ENCODE measurements at regions not wholly inside any gene's neighbourhood (a gene's known extent, or its start where the extent isn't known, plus 50 kb on each side); places are given as distances from the start of the nearest gene placed in this dataset.

- intact Hi-C loops (cut with DNase I): no loop called here
Observed at GRCh38 chr2:224278531-224278930, 123.4 kb downstream of the FAM124B start.

GRCh38 chr2:224276251-224276650 is 125.7 kb downstream of the FAM124B start:
- intact Hi-C loops (cut with DNase I): no loop called here
- no peaks in the 10 kb centered on the region for H3K27me3 ChIP-seq
- H3K27ac ChIP-seq: no peak overlapping the region
- H3K9me3 ChIP-seq: no peaks in the 10 kb centered on the region
- DNase-seq (no peak), ATAC-seq (no peak)
- TF ChIP-seq CTCF (IDR thresholded peaks at IDR 0.05): no peak
- no peaks in the 10 kb centered on the region for H3K4me1 ChIP-seq
- H3K36me3 ChIP-seq: no peaks in the 10 kb centered on the region
- H3K4me3 ChIP-seq: no peak overlapping the region

More at GRCh38 chr2:224278531-224278930, 123.4 kb downstream of the FAM124B start:
- H3K4me1 ChIP-seq: no peaks in the 10 kb centered on the region
- H3K27ac ChIP-seq: no peak overlapping the region
- no peak overlapping the region for H3K4me3 ChIP-seq
- H3K27me3 ChIP-seq: no peaks in the 10 kb centered on the region
- ATAC-seq: no peak
- no peaks in the 10 kb centered on the region for H3K9me3 ChIP-seq
- no peak for DNase-seq
- no peak for TF ChIP-seq CTCF (IDR thresholded peaks at IDR 0.05)
- no peaks in the 10 kb centered on the region for H3K36me3 ChIP-seq

GRCh38 chr2:224272237-224272910 is 129.5 kb downstream of the FAM124B start:
- Histone ChIP-seq H3K4me1 (no peaks in the 10 kb centered on the region), H3K9me3 (no peaks in the 10 kb centered on the region), H3K36me3 (no peaks in the 10 kb centered on the region), H3K4me3 (no peak overlapping the region), H3K27ac (no peak overlapping the region), H3K27me3 (no peaks in the 10 kb centered on the region)
- no peak for TF ChIP-seq CTCF (IDR thresholded peaks at IDR 0.05)
- no peak for DNase-seq
- ATAC-seq: no peak
- intact Hi-C loops (cut with DNase I): no loop called here

GRCh38 chr2:224271617-224272236 is 130.2 kb downstream of the FAM124B start:
- no peak for TF ChIP-seq CTCF (IDR thresholded peaks at IDR 0.05)
- no peaks in the 10 kb centered on the region for H3K36me3 ChIP-seq
- H3K27ac ChIP-seq: no peak overlapping the region
- no peaks in the 10 kb centered on the region for H3K9me3 ChIP-seq
- intact Hi-C loops (cut with DNase I): no loop called here
- H3K27me3 ChIP-seq: no peaks in the 10 kb centered on the region
- H3K4me3 ChIP-seq: no peak overlapping the region
- ATAC-seq (no peak), DNase-seq (no peak)
- no peaks in the 10 kb centered on the region for H3K4me1 ChIP-seq

GRCh38 chr2:224268441-224268840 is 133.5 kb downstream of the FAM124B start:
- intact Hi-C loops (cut with DNase I): no loop called here
- Histone ChIP-seq H3K36me3 (no peaks in the 10 kb centered on the region), H3K4me1 (no peaks in the 10 kb centered on the region), H3K27ac (peak overlapping the region in 1 of 2 donors; percentile 45), H3K4me3 (no peak overlapping the region), H3K27me3 (no peaks in the 10 kb centered on the region), H3K9me3 (no peaks in the 10 kb centered on the region)
- DNase-seq (peak in 2 of 4 donors; percentile 16 to 62), ATAC-seq (peak; percentile 94)
- no peak for TF ChIP-seq CTCF (IDR thresholded peaks at IDR 0.05)
